ENCODE measurements at regions not wholly inside any gene's neighbourhood (a gene's known extent, or its start where the extent isn't known, plus 50 kb on each side); places are given as distances from the start of the nearest gene placed in this dataset.

GRCh38 chr18:67302043-67302442 is 214.5 kb downstream of the DSEL start:
- TF ChIP-seq SP1 (IDR thresholded peaks at IDR 0.05) (no peak), MAX (IDR thresholded peaks at IDR 0.05) (no peak), EGR1 (IDR thresholded peaks at IDR 0.05; ENCODE audit: low read depth in 2 of 2) (no peak), RAD21 (IDR thresholded peaks at IDR 0.05) (no peak), ZBTB33 (IDR thresholded peaks at IDR 0.05) (no peak), YY1 (IDR thresholded peaks at IDR 0.05) (no peak)
- TF ChIP-seq, protein P1, sequence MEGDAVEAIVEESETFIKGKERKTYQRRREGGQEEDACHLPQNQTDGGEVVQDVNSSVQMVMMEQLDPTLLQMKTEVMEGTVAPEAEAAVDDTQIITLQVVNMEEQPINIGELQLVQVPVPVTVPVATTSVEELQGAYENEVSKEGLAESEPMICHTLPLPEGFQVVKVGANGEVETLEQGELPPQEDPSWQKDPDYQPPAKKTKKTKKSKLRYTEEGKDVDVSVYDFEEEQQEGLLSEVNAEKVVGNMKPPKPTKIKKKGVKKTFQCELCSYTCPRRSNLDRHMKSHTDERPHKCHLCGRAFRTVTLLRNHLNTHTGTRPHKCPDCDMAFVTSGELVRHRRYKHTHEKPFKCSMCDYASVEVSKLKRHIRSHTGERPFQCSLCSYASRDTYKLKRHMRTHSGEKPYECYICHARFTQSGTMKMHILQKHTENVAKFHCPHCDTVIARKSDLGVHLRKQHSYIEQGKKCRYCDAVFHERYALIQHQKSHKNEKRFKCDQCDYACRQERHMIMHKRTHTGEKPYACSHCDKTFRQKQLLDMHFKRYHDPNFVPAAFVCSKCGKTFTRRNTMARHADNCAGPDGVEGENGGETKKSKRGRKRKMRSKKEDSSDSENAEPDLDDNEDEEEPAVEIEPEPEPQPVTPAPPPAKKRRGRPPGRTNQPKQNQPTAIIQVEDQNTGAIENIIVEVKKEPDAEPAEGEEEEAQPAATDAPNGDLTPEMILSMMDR (IDR thresholded peaks at IDR 0.05; ENCODE audit: low read depth, low read length, missing input control) = no peak

Measured in liver (tissue), 3 donors.